ENCODE measurements at regions not wholly inside any gene's neighbourhood (a gene's known extent, or its start where the extent isn't known, plus 50 kb on each side); places are given as distances from the start of the nearest gene placed in this dataset.

GRCh38 chr18:14930076-14930475, 182.1 kb downstream of the ANKRD30B start:
- no peak overlapping the region for H2BK20ac ChIP-seq (ENCODE audit: low read depth, low read length)
- no peaks in the 10 kb centered on the region for H3K27me3 ChIP-seq (ENCODE audit: control insufficient read depth, insufficient read depth, low read length)
- H3K9ac ChIP-seq (ENCODE audit: low read depth, low read length): no peak overlapping the region
- intact Hi-C loops (cut with micrococcal nuclease): no loop called here
- ATAC-seq (ENCODE audit: low read depth) (no peak), DNase-seq (no peak)
- no peak overlapping the region for H2BK120ac ChIP-seq (ENCODE audit: low read depth, low read length)
- H4K8ac ChIP-seq (ENCODE audit: low read depth in 2 of 2, low read length in 2 of 2): no peak overlapping the region
- no peaks in the 10 kb centered on the region for H3K36me3 ChIP-seq (ENCODE audit: control insufficient read depth, insufficient read depth, low read length)
- H2BK5ac ChIP-seq (ENCODE audit: low read depth, low read length, poor library complexity, severe bottlenecking): no peak overlapping the region
- BruUV-seq (replicated peaks): no TSS peak
- H3K79me1 ChIP-seq (ENCODE audit: low read depth in 1 of 2, low read length in 2 of 2): no peaks in the 10 kb centered on the region
- H3K4ac ChIP-seq (ENCODE audit: low read depth, low read length): no peak overlapping the region
- H4K91ac ChIP-seq (ENCODE audit: insufficient read depth, low read depth, low read length): no peak overlapping the region
- no peaks in the 10 kb centered on the region for H4K20me1 ChIP-seq (ENCODE audit: insufficient read depth, low read length)
- peaks cover 43% of the 10 kb centered on the region for H3K9me3 ChIP-seq (ENCODE audit: control insufficient read depth, insufficient read depth, low read length)
- WGBS, 2 experiments (ENCODE audit: extremely low coverage in 2 of 2, insufficient read length in 1 of 2): 29% methylated on average over 1 of the region's 3 CpGs; no CpG with 5 or more reads in 1 of the 2 experiments
- no peak overlapping the region for H2AFZ ChIP-seq (replicated peaks; ENCODE audit: low read length, poor library complexity)
- H4K5ac ChIP-seq (ENCODE audit: low read depth, low read length): no peak overlapping the region
- no peak overlapping the region for H3K18ac ChIP-seq (ENCODE audit: low read depth, low read length)
- no peaks in the 10 kb centered on the region for H3K9me1 ChIP-seq (ENCODE audit: insufficient read depth, low read length)
- in situ Hi-C loops (cut with MboI; ENCODE audit: low sequenced_read_pairs): no loop called here
- H3K14ac ChIP-seq (replicated peaks; ENCODE audit: low read depth, low read length): no peak overlapping the region
- H3K4me1 ChIP-seq (ENCODE audit: control insufficient read depth, insufficient read depth, low read length): no peaks in the 10 kb centered on the region
- H2AK5ac ChIP-seq (ENCODE audit: low read depth, low read length): no peak overlapping the region
- H3K27ac ChIP-seq (ENCODE audit: insufficient read depth, low read length): no peak overlapping the region
- ChIA-PET POLR2A (ENCODE audit: unreplicated experiment) (no interaction called here), CTCF (no interaction called here)
- TF ChIP-seq BHLHE40 (IDR thresholded peaks at IDR 0.05; ENCODE audit: low read depth, low read length) (no peak), SMC3 (IDR thresholded peaks at IDR 0.05; ENCODE audit: low read depth, low read length) (no peak), ELK1 (IDR thresholded peaks at IDR 0.05; ENCODE audit: borderline replicate concordance, low read depth, low read length) (no peak)
- no peak overlapping the region for H3K23ac ChIP-seq (ENCODE audit: low read depth, low read length)
- H3K4me3 ChIP-seq (ENCODE audit: insufficient read depth, low read depth, low read length): no peak overlapping the region
- dilution Hi-C loops (cut with HindIII; ENCODE audit: low sequenced_read_pairs, unreplicated experiment): no loop called here
- no peak overlapping the region for H2BK15ac ChIP-seq (ENCODE audit: low read depth, low read length)
- H3K56ac ChIP-seq (ENCODE audit: extremely low read depth, insufficient read depth, low read length): no peak overlapping the region
- H3K4me2 ChIP-seq (ENCODE audit: low read depth, low read length): no peak overlapping the region
- H2AK9ac ChIP-seq (replicated peaks; ENCODE audit: low read depth, low read length, poor library complexity): no peak overlapping the region
